Activated T-cell treated with anti-CD3 and anti-CD28 coated beads, Interleukin-2, amount 50 U/mL, for 48 hours (primary cell): ENCODE measurements at regions not wholly inside any gene's neighbourhood (a gene's known extent, or its start where the extent isn't known, plus 50 kb on each side); places are given as distances from the start of the nearest gene placed in this dataset.
"Not testable (repeated sequence)": the region's sequence is repeated elsewhere in the genome, so short reads cannot be mapped to it uniquely, and the experiment has no call there.

ENCODE experiments used
- DNase-seq, 2 experiments: peaks; one replicate each; pipeline ENCODE4 v3.0.0-alpha.2; 2020

GRCh38 chr18:2146092-2146491, 425.2 kb downstream of the METTL4 start:
- DNase-seq: no peak

- no peak for DNase-seq
These were observed 424.6 kb downstream of the METTL4 start for GRCh38 chr18:2146754-2147153.

- DNase-seq: no peak
These were observed 423.7 kb downstream of the METTL4 start for GRCh38 chr18:2147476-2148230.

- no peak for DNase-seq
These were observed 422.5 kb downstream of the METTL4 start for GRCh38 chr18:2148823-2149222.

- DNase-seq: no peak
These were observed 420.7 kb downstream of the METTL4 start for GRCh38 chr18:2150566-2150965.

GRCh38 chr18:2154278-2154677, 417.0 kb downstream of the METTL4 start:
- DNase-seq: no peak

- no peak for DNase-seq
These were observed 406.4 kb downstream of the METTL4 start for GRCh38 chr18:2164644-2165550.

- not testable (repeated sequence) for DNase-seq
These were observed 404.4 kb downstream of the METTL4 start for GRCh38 chr18:2166876-2167275.

GRCh38 chr18:2168022-2168421, 403.3 kb downstream of the METTL4 start:
- DNase-seq: no peak

- DNase-seq: no peak
These were observed 401.6 kb downstream of the METTL4 start for GRCh38 chr18:2169656-2170055.

GRCh38 chr18:2171840-2172625, 399.3 kb downstream of the METTL4 start:
- DNase-seq: no peak

- no peak for DNase-seq
These were observed 398.4 kb downstream of the METTL4 start for GRCh38 chr18:2172881-2173280.

- DNase-seq: no peak
These were observed 397.8 kb downstream of the METTL4 start for GRCh38 chr18:2173486-2173885.

- DNase-seq: no peak
These were observed 393.3 kb downstream of the METTL4 start for GRCh38 chr18:2178036-2178435.

- no peak for DNase-seq
These were observed 391.7 kb downstream of the METTL4 start for GRCh38 chr18:2179498-2180183.

- DNase-seq: no peak
These were observed 390.7 kb downstream of the METTL4 start for GRCh38 chr18:2180586-2180985.

- no peak for DNase-seq
These were observed 387.9 kb downstream of the METTL4 start for GRCh38 chr18:2183432-2183831.

- DNase-seq: no peak
These were observed 384.3 kb downstream of the METTL4 start for GRCh38 chr18:2186967-2187366.

- DNase-seq: no peak
These were observed 383.0 kb downstream of the METTL4 start for GRCh38 chr18:2188258-2188657.

GRCh38 chr18:2191180-2191790, 380.0 kb downstream of the METTL4 start:
- no peak for DNase-seq

- no peak for DNase-seq
These were observed 378.7 kb downstream of the METTL4 start for GRCh38 chr18:2192562-2192961.

GRCh38 chr18:2197946-2198345, 373.4 kb downstream of the METTL4 start:
- DNase-seq: no peak
